B cell (primary cell): ENCODE measurements at regions not wholly inside any gene's neighbourhood (a gene's known extent, or its start where the extent isn't known, plus 50 kb on each side); places are given as distances from the start of the nearest gene placed in this dataset.

Source experiments
- ATAC-seq: fragments of 200-7000 bp; cut with Tn5 transposase; one replicate; pipeline ENCODE4 v1.10.0; 2021; ENCODE audit warnings: low read depth, mild to moderate bottlenecking, moderate number of reproducible peaks, moderate library complexity
- CTCF ChIA-PET: fragments of 350-600 bp; sonication (Branson Sonifier 250); formaldehyde crosslinking; loops from one replicate; lab custom pipeline; 2021; ENCODE audit warnings: antibody characterized with exemption, inconsistent platforms; lab: Charles Lee
- POLR2A ChIA-PET: fragments of 350-600 bp; sonication (Branson Sonifier 250); formaldehyde crosslinking; loops from one replicate; lab custom pipeline; 2021; ENCODE audit warnings: antibody characterized with exemption; lab: Charles Lee
- DNase-seq: peaks from one replicate; pipeline ENCODE4 v3.0.0; 2013
- H2AFZ ChIP-seq: 2 replicates; pipeline ENCODE4 v1.6.1; 2012; ENCODE audit warnings: mild to moderate bottlenecking, low read depth, low read length; ENCODE audit not compliant: insufficient read depth, poor library complexity, severe bottlenecking
- H3K27ac ChIP-seq, 2 donors: 1 replicate in 1 of 2; 2 replicates in 1 of 2; pipeline ENCODE4 v1.5.1; 2012 to 2013; ENCODE audit warnings: low read length in 2 of 2, mild to moderate bottlenecking in 2 of 2, moderate library complexity in 1 of 2
- H3K27me3 ChIP-seq, 4 experiments: fragments of 200-600 bp in 1 of 4; sonication (generic) in 1 of 4; replicated peaks in 1 of 4; 1 replicate in 2 of 4; 2 replicates in 2 of 4; pipeline versions ENCODE4 v1.6.1 to v1.7.0; 2013 to 2016; ENCODE audit warnings: low read length in 3 of 4, mild to moderate bottlenecking in 2 of 4, mixed read lengths in 1 of 4, moderate library complexity in 1 of 4; ENCODE audit not compliant: insufficient read depth in 4 of 4, control insufficient read depth in 3 of 4; ENCODE audit errors: control extremely low read depth in 1 of 4
- H3K36me3 ChIP-seq, 2 experiments: replicated peaks in 1 of 2; 1 replicate in 1 of 2; 2 replicates in 1 of 2; pipeline versions ENCODE4 v1.6.1 to v1.7.1; 2013; ENCODE audit warnings: low read length in 1 of 2; ENCODE audit not compliant: insufficient read depth in 2 of 2, control insufficient read depth in 1 of 2; ENCODE audit errors: control extremely low read depth in 1 of 2, extremely low read depth in 1 of 2
- H3K4me1 ChIP-seq, 2 donors: fragments of 200-600 bp in 1 of 2; sonication (generic) in 1 of 2; 1 replicate in 1 of 2; 2 replicates in 1 of 2; pipeline versions ENCODE4 v1.5.1 to v1.6.1; 2013 to 2017; ENCODE audit warnings: low read length in 2 of 2; ENCODE audit not compliant: control insufficient read depth in 2 of 2, insufficient read depth in 2 of 2
- H3K4me2 ChIP-seq: replicated peaks from 2 replicates; pipeline ENCODE3; 2012; ENCODE audit warnings: mild to moderate bottlenecking, low read depth, low read length; ENCODE audit not compliant: poor library complexity, severe bottlenecking
- H3K4me3 ChIP-seq, 5 experiments: fragments of 200-600 bp in 1 of 5; sonication (generic) in 1 of 5; 1 replicate in 3 of 5; 2 replicates in 2 of 5; pipeline versions ENCODE4 v1.5.1 to v1.7.0; 2011 to 2016; ENCODE audit warnings: low read length in 4 of 5, mild to moderate bottlenecking in 4 of 5, low read depth in 2 of 5, control low read depth in 1 of 5, moderate library complexity in 1 of 5; ENCODE audit not compliant: insufficient read depth in 1 of 5; ENCODE audit errors: control extremely low read depth in 1 of 5, extremely low read depth in 1 of 5
- H3K79me2 ChIP-seq: fragments of 200-600 bp; sonication (generic); one replicate; pipeline ENCODE4 v1.6.0; 2016; ENCODE audit warnings: low read length; ENCODE audit not compliant: control insufficient read depth, insufficient read depth
- H3K9ac ChIP-seq: fragments of 200-600 bp; sonication (generic); 2 replicates; pipeline ENCODE4 v1.6.1; 2017; ENCODE audit warnings: mild to moderate bottlenecking, low read length, moderate library complexity
- H3K9me3 ChIP-seq, 3 donors: one replicate each; pipeline versions ENCODE4 v1.6.1 to v1.7.1; 2013; ENCODE audit warnings: low read length in 2 of 3; ENCODE audit not compliant: control insufficient read depth in 2 of 3, insufficient read depth in 1 of 3; ENCODE audit errors: control extremely low read depth in 1 of 3
- H4K20me1 ChIP-seq: 2 replicates; pipeline ENCODE4 v1.6.0; 2012; ENCODE audit warnings: mild to moderate bottlenecking, low read length; ENCODE audit not compliant: insufficient read depth, control insufficient read depth, poor library complexity, severe bottlenecking
- H3K27ac Mint-ChIP-seq: one replicate; pipeline ENCODE4 v1.8.0; 2021; ENCODE audit warnings: mixed read lengths
- H3K27me3 Mint-ChIP-seq: one replicate; pipeline ENCODE4 v1.8.0; 2021; ENCODE audit warnings: mixed read lengths
- H3K4me1 Mint-ChIP-seq: one replicate; pipeline ENCODE4 v1.8.0; 2021; ENCODE audit warnings: mixed read lengths
- H3K4me3 Mint-ChIP-seq: one replicate; pipeline ENCODE4 v1.8.0; 2021; ENCODE audit warnings: mixed read lengths
- H3K9me3 Mint-ChIP-seq: one replicate; pipeline ENCODE4 v1.8.0; 2022; ENCODE audit warnings: mixed read lengths; ENCODE audit not compliant: insufficient read depth
- CTCF ChIP-seq: fragments of 200-600 bp; IDR thresholded peaks from one replicate; pipeline ENCODE4 v1.8.0; 2022; ENCODE audit warnings: antibody characterized with exemption, mild to moderate bottlenecking
- EZH2 ChIP-seq: IDR thresholded peaks from 2 replicates; pipeline ENCODE4 v1.6.1; 2012; ENCODE audit warnings: borderline replicate concordance, low read depth, mild to moderate bottlenecking, moderate library complexity, low read length; ENCODE audit not compliant: insufficient read depth, poor library complexity, severe bottlenecking
- WGBS: methylation state at CpG from one replicate; pipeline ENCODE4 v1.1.5; 2013; ENCODE audit warnings: missing lambda C conversion rate; ENCODE audit not compliant: insufficient coverage; 5-methylcytosine and 5-hydroxymethylcytosine counted together
- intact Hi-C: fragments of 100-400 bp; cut with micrococcal nuclease; formaldehyde crosslinking; loops from one replicate; pipeline ENCODE4 v1.10.0; 2022

- CTCF ChIA-PET = no interaction called here
- H3K4me1 Mint-ChIP-seq = no peaks in the 10 kb centered on the region
- Histone ChIP-seq H3K4me3 (no peak overlapping the region), H4K20me1 (no peaks in the 10 kb centered on the region), H2AFZ (no peak overlapping the region), H3K27ac (no peak overlapping the region), H3K9me3 (peaks cover 0 to 3% (median 0%) of the 10 kb centered on the region in 3 donors), H3K79me2 (no peaks in the 10 kb centered on the region), H3K27me3 (no peaks in the 10 kb centered on the region), H3K36me3 (no peaks in the 10 kb centered on the region), H3K4me1 (no peaks in the 10 kb centered on the region), H3K9ac (no peak overlapping the region), H3K4me2 (no peak overlapping the region)
- TF ChIP-seq CTCF = no peak
- no peak for TF ChIP-seq EZH2
- H3K9me3 Mint-ChIP-seq = no peaks in the 10 kb centered on the region
- ATAC-seq (no peak), DNase-seq (no peak)
- 93% methylated on average over 9 of the region's 10 CpGs for WGBS
- no peak overlapping the region for H3K4me3 Mint-ChIP-seq
- intact Hi-C loops = no loop called here
- H3K27ac Mint-ChIP-seq = no peak overlapping the region
- POLR2A ChIA-PET = no interaction called here
- no peaks in the 10 kb centered on the region for H3K27me3 Mint-ChIP-seq
Observed at GRCh38 chr20:40286975-40287531, 402.0 kb downstream of the MAFB start.

- no peak overlapping the region for H3K4me2 ChIP-seq
- no peaks in the 10 kb centered on the region for H3K4me1 ChIP-seq
- H3K4me1 Mint-ChIP-seq = no peaks in the 10 kb centered on the region
- no peak overlapping the region for H2AFZ ChIP-seq
- peaks cover 4% of the 10 kb centered on the region for H3K27me3 Mint-ChIP-seq
- intact Hi-C loops = no loop called here
- WGBS = no CpG with 5 or more reads among the region's 2 CpGs
- no peaks in the 10 kb centered on the region for H4K20me1 ChIP-seq
- no peak for DNase-seq
- ChIA-PET CTCF (no interaction called here), POLR2A (no interaction called here)
- no peak for ATAC-seq
- H3K36me3 ChIP-seq = no peaks in the 10 kb centered on the region
- H3K9me3 Mint-ChIP-seq = no peaks in the 10 kb centered on the region
- no peak overlapping the region for H3K4me3 Mint-ChIP-seq
- no peaks in the 10 kb centered on the region for H3K79me2 ChIP-seq
- no peak overlapping the region for H3K9ac ChIP-seq
- H3K27ac ChIP-seq = no peak overlapping the region
- no peaks in the 10 kb centered on the region for H3K27me3 ChIP-seq
- peaks cover 0 to 6% (median 0%) of the 10 kb centered on the region in 3 donors for H3K9me3 ChIP-seq
- no peak overlapping the region for H3K4me3 ChIP-seq
- no peak for TF ChIP-seq CTCF
- no peak for TF ChIP-seq EZH2
- no peak overlapping the region for H3K27ac Mint-ChIP-seq
Observed at GRCh38 chr20:40284611-40285010, 404.4 kb downstream of the MAFB start.
